B cell (primary cell): ENCODE measurements at regions not wholly inside any gene's neighbourhood (a gene's known extent, or its start where the extent isn't known, plus 50 kb on each side); places are given as distances from the start of the nearest gene placed in this dataset.

Experiments
- ATAC-seq: fragments of 200-7000 bp; cut with Tn5 transposase; one replicate; pipeline ENCODE4 v1.10.0; 2021; ENCODE audit warnings: low read depth, mild to moderate bottlenecking, moderate number of reproducible peaks, moderate library complexity
- CTCF ChIA-PET: fragments of 350-600 bp; sonication (Branson Sonifier 250); formaldehyde crosslinking; loops from one replicate; lab custom pipeline; 2021; ENCODE audit warnings: antibody characterized with exemption, inconsistent platforms; lab: Charles Lee
- POLR2A ChIA-PET: fragments of 350-600 bp; sonication (Branson Sonifier 250); formaldehyde crosslinking; loops from one replicate; lab custom pipeline; 2021; ENCODE audit warnings: antibody characterized with exemption; lab: Charles Lee
- DNase-seq: peaks from one replicate; pipeline ENCODE4 v3.0.0; 2013
- H2AFZ ChIP-seq: 2 replicates; pipeline ENCODE4 v1.6.1; 2012; ENCODE audit warnings: mild to moderate bottlenecking, low read depth, low read length; ENCODE audit not compliant: insufficient read depth, poor library complexity, severe bottlenecking
- H3K27ac ChIP-seq, 2 donors: 1 replicate in 1 of 2; 2 replicates in 1 of 2; pipeline ENCODE4 v1.5.1; 2012 to 2013; ENCODE audit warnings: low read length in 2 of 2, mild to moderate bottlenecking in 2 of 2, moderate library complexity in 1 of 2
- H3K27me3 ChIP-seq, 4 experiments: fragments of 200-600 bp in 1 of 4; sonication (generic) in 1 of 4; replicated peaks in 1 of 4; 1 replicate in 2 of 4; 2 replicates in 2 of 4; pipeline versions ENCODE4 v1.6.1 to v1.7.0; 2013 to 2016; ENCODE audit warnings: low read length in 3 of 4, mild to moderate bottlenecking in 2 of 4, mixed read lengths in 1 of 4, moderate library complexity in 1 of 4; ENCODE audit not compliant: insufficient read depth in 4 of 4, control insufficient read depth in 3 of 4; ENCODE audit errors: control extremely low read depth in 1 of 4
- H3K36me3 ChIP-seq, 2 experiments: replicated peaks in 1 of 2; 1 replicate in 1 of 2; 2 replicates in 1 of 2; pipeline versions ENCODE4 v1.6.1 to v1.7.1; 2013; ENCODE audit warnings: low read length in 1 of 2; ENCODE audit not compliant: insufficient read depth in 2 of 2, control insufficient read depth in 1 of 2; ENCODE audit errors: control extremely low read depth in 1 of 2, extremely low read depth in 1 of 2
- H3K4me1 ChIP-seq, 2 donors: fragments of 200-600 bp in 1 of 2; sonication (generic) in 1 of 2; 1 replicate in 1 of 2; 2 replicates in 1 of 2; pipeline versions ENCODE4 v1.5.1 to v1.6.1; 2013 to 2017; ENCODE audit warnings: low read length in 2 of 2; ENCODE audit not compliant: control insufficient read depth in 2 of 2, insufficient read depth in 2 of 2
- H3K4me2 ChIP-seq: replicated peaks from 2 replicates; pipeline ENCODE3; 2012; ENCODE audit warnings: mild to moderate bottlenecking, low read depth, low read length; ENCODE audit not compliant: poor library complexity, severe bottlenecking
- H3K4me3 ChIP-seq, 5 experiments: fragments of 200-600 bp in 1 of 5; sonication (generic) in 1 of 5; 1 replicate in 3 of 5; 2 replicates in 2 of 5; pipeline versions ENCODE4 v1.5.1 to v1.7.0; 2011 to 2016; ENCODE audit warnings: low read length in 4 of 5, mild to moderate bottlenecking in 4 of 5, low read depth in 2 of 5, control low read depth in 1 of 5, moderate library complexity in 1 of 5; ENCODE audit not compliant: insufficient read depth in 1 of 5; ENCODE audit errors: control extremely low read depth in 1 of 5, extremely low read depth in 1 of 5
- H3K79me2 ChIP-seq: fragments of 200-600 bp; sonication (generic); one replicate; pipeline ENCODE4 v1.6.0; 2016; ENCODE audit warnings: low read length; ENCODE audit not compliant: control insufficient read depth, insufficient read depth
- H3K9ac ChIP-seq: fragments of 200-600 bp; sonication (generic); 2 replicates; pipeline ENCODE4 v1.6.1; 2017; ENCODE audit warnings: mild to moderate bottlenecking, low read length, moderate library complexity
- H3K9me3 ChIP-seq, 3 donors: one replicate each; pipeline versions ENCODE4 v1.6.1 to v1.7.1; 2013; ENCODE audit warnings: low read length in 2 of 3; ENCODE audit not compliant: control insufficient read depth in 2 of 3, insufficient read depth in 1 of 3; ENCODE audit errors: control extremely low read depth in 1 of 3
- H4K20me1 ChIP-seq: 2 replicates; pipeline ENCODE4 v1.6.0; 2012; ENCODE audit warnings: mild to moderate bottlenecking, low read length; ENCODE audit not compliant: insufficient read depth, control insufficient read depth, poor library complexity, severe bottlenecking
- H3K27ac Mint-ChIP-seq: one replicate; pipeline ENCODE4 v1.8.0; 2021; ENCODE audit warnings: mixed read lengths
- H3K27me3 Mint-ChIP-seq: one replicate; pipeline ENCODE4 v1.8.0; 2021; ENCODE audit warnings: mixed read lengths
- H3K4me1 Mint-ChIP-seq: one replicate; pipeline ENCODE4 v1.8.0; 2021; ENCODE audit warnings: mixed read lengths
- H3K4me3 Mint-ChIP-seq: one replicate; pipeline ENCODE4 v1.8.0; 2021; ENCODE audit warnings: mixed read lengths
- H3K9me3 Mint-ChIP-seq: one replicate; pipeline ENCODE4 v1.8.0; 2022; ENCODE audit warnings: mixed read lengths; ENCODE audit not compliant: insufficient read depth
- EZH2 ChIP-seq: IDR thresholded peaks from 2 replicates; pipeline ENCODE4 v1.6.1; 2012; ENCODE audit warnings: borderline replicate concordance, low read depth, mild to moderate bottlenecking, moderate library complexity, low read length; ENCODE audit not compliant: insufficient read depth, poor library complexity, severe bottlenecking
- WGBS: methylation state at CpG from one replicate; pipeline ENCODE4 v1.1.5; 2013; ENCODE audit warnings: missing lambda C conversion rate; ENCODE audit not compliant: insufficient coverage; 5-methylcytosine and 5-hydroxymethylcytosine counted together
- intact Hi-C: fragments of 100-400 bp; cut with micrococcal nuclease; formaldehyde crosslinking; loops from one replicate; pipeline ENCODE4 v1.10.0; 2022
- TF ChIP-seq, protein P1 (sequence below): fragments of 200-600 bp; IDR thresholded peaks from one replicate; pipeline ENCODE4 v1.8.0; 2022; ENCODE audit warnings: antibody characterized with exemption, mild to moderate bottlenecking

DNA sequence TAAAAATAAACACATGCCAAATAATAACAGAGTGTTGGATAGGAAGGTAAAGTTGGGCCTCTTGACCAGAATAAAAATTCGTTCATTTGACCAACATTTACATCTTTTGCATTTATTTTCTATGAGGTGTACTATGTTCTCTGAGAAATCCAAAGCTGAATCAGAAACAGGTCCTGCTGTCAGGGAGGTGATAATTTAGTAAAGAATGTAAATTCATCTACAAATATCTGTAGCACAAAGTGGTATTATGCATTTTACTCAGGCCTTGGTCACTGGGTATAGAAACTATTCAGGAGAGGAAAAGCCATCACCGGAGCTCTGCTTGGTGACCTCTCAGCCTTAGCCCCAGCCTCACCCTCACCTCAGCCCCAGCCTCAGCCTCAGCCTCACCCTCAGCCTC is 208.9 kb downstream of the SPP2 start:
- H3K79me2 ChIP-seq = no peaks in the 10 kb centered on the region
- no peak overlapping the region for H3K4me3 ChIP-seq
- no peak overlapping the region for H2AFZ ChIP-seq
- peaks cover 0 to 11% (median 7%) of the 10 kb centered on the region in 4 experiments for H3K27me3 ChIP-seq
- CTCF ChIA-PET = interaction anchor here (1.5 kb wide), 1 partner anchor 8 kb away, joined by 3 read pairs; no protein-coding TSS in a partner anchor
- H3K27me3 Mint-ChIP-seq = peaks cover 52% of the 10 kb centered on the region
- no peaks in the 10 kb centered on the region for H3K4me1 Mint-ChIP-seq
- no peak overlapping the region for H3K9ac ChIP-seq
- WGBS = 57% methylated on average over 1 of the region's 2 CpGs
- DNase-seq (no peak), ATAC-seq (no peak)
- no peak overlapping the region for H3K27ac Mint-ChIP-seq
- no peaks in the 10 kb centered on the region for H3K36me3 ChIP-seq
- H3K4me1 ChIP-seq = no peaks in the 10 kb centered on the region
- no peak overlapping the region for H3K27ac ChIP-seq
- H3K4me2 ChIP-seq = no peak overlapping the region
- no peaks in the 10 kb centered on the region for H3K9me3 Mint-ChIP-seq
- H3K9me3 ChIP-seq = peaks cover 0 to 5% (median 0%) of the 10 kb centered on the region in 3 donors
- H4K20me1 ChIP-seq = no peaks in the 10 kb centered on the region
- TF ChIP-seq EZH2 = no peak
- TF ChIP-seq, protein P1, sequence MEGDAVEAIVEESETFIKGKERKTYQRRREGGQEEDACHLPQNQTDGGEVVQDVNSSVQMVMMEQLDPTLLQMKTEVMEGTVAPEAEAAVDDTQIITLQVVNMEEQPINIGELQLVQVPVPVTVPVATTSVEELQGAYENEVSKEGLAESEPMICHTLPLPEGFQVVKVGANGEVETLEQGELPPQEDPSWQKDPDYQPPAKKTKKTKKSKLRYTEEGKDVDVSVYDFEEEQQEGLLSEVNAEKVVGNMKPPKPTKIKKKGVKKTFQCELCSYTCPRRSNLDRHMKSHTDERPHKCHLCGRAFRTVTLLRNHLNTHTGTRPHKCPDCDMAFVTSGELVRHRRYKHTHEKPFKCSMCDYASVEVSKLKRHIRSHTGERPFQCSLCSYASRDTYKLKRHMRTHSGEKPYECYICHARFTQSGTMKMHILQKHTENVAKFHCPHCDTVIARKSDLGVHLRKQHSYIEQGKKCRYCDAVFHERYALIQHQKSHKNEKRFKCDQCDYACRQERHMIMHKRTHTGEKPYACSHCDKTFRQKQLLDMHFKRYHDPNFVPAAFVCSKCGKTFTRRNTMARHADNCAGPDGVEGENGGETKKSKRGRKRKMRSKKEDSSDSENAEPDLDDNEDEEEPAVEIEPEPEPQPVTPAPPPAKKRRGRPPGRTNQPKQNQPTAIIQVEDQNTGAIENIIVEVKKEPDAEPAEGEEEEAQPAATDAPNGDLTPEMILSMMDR = no peak
- POLR2A ChIA-PET = no interaction called here
- intact Hi-C loops = no loop called here
- no peak overlapping the region for H3K4me3 Mint-ChIP-seq

DNA sequence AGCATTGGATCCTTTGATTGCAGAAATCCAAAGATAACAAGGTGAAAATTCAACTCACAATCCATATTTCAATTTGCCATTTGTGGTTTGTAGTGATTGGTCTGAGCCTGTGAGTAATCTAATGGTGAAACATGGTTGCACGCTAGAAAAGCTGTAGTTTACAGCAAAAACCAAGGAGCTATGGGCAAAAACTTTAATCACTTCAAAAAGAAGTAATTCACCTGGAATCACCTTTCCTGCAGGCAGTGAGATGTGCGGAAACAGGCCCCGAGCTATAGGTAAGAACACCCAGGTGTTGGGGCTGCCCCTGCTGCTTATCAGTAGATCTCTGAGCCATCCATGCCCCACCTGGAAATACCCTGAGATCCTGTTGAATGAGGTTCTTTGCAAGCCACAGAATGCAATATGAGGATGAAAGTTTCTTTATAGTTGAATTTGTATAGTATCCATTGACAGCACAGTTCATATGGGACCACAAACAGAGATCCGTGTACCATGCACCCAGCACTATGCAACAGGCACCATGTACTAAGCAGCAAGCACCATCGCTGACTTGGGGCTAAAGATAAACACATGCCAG is 208.2 kb downstream of the SPP2 start:
- H3K9me3 ChIP-seq = peaks cover 0 to 5% (median 0%) of the 10 kb centered on the region in 3 donors
- Mint-ChIP-seq H3K27ac (no peak overlapping the region), H3K4me3 (no peak overlapping the region), H3K4me1 (no peaks in the 10 kb centered on the region), H3K9me3 (no peaks in the 10 kb centered on the region), H3K27me3 (peaks cover 52% of the 10 kb centered on the region)
- no peaks in the 10 kb centered on the region for H3K79me2 ChIP-seq
- no peaks in the 10 kb centered on the region for H4K20me1 ChIP-seq
- no peak overlapping the region for H3K4me2 ChIP-seq
- H3K27me3 ChIP-seq = peaks cover 0 to 11% (median 5%) of the 10 kb centered on the region in 4 experiments
- 93% methylated on average over 2 of the region's 5 CpGs for WGBS
- intact Hi-C loops = no loop called here
- no peak overlapping the region for H2AFZ ChIP-seq
- no peak overlapping the region for H3K4me3 ChIP-seq
- DNase-seq = no peak
- no peaks in the 10 kb centered on the region for H3K4me1 ChIP-seq
- ATAC-seq = no peak
- TF ChIP-seq, protein P1 = no peak
- TF ChIP-seq EZH2 = no peak
- H3K9ac ChIP-seq = no peak overlapping the region
- H3K27ac ChIP-seq = no peak overlapping the region
- no peaks in the 10 kb centered on the region for H3K36me3 ChIP-seq
- ChIA-PET CTCF (interaction anchor here (1.8 kb wide), 1 partner anchor 123 kb away, joined by 7 read pairs; no protein-coding TSS in a partner anchor), POLR2A (no interaction called here)
